ENCODE measurements at regions not wholly inside any gene's neighbourhood (a gene's known extent, or its start where the extent isn't known, plus 50 kb on each side); places are given as distances from the start of the nearest gene placed in this dataset.

DNA sequence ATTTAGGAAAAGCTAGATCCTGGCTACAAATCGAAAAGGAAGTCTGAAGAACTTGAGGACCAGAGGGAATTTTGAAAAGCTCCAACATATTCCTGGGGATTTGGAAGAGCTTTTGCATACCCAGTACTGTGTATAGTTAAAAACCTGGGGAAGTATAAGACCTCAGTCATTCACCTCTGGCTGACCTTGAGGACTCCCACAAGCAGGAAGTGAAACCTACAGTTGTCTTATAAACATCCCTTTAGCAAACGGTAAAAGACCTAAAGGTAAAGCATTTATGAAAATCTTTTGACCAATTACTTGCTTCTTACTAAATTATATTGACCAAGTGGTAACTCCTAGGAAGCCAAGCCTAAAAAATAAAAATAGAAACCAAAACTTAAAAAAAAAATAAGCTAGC lies 175.0 kb downstream of the HAO1 start:
- TF ChIP-seq, protein P1, sequence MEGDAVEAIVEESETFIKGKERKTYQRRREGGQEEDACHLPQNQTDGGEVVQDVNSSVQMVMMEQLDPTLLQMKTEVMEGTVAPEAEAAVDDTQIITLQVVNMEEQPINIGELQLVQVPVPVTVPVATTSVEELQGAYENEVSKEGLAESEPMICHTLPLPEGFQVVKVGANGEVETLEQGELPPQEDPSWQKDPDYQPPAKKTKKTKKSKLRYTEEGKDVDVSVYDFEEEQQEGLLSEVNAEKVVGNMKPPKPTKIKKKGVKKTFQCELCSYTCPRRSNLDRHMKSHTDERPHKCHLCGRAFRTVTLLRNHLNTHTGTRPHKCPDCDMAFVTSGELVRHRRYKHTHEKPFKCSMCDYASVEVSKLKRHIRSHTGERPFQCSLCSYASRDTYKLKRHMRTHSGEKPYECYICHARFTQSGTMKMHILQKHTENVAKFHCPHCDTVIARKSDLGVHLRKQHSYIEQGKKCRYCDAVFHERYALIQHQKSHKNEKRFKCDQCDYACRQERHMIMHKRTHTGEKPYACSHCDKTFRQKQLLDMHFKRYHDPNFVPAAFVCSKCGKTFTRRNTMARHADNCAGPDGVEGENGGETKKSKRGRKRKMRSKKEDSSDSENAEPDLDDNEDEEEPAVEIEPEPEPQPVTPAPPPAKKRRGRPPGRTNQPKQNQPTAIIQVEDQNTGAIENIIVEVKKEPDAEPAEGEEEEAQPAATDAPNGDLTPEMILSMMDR (conservative IDR thresholded peaks at IDR 0.05; ENCODE audit: low read depth, low read length): no peak
- TF ChIP-seq MAFK (IDR thresholded peaks at IDR 0.05; ENCODE audit: low read depth, low read length): no peak
